Neuronal stem cell (in vitro differentiated cells): ENCODE measurements at regions not wholly inside any gene's neighbourhood (a gene's known extent, or its start where the extent isn't known, plus 50 kb on each side); places are given as distances from the start of the nearest gene placed in this dataset.

Source experiments
- DNase-seq: peaks from one replicate; pipeline ENCODE4 v3.0.0-alpha.2; 2013; ENCODE audit warnings: low spot score
- H2AFZ ChIP-seq: one replicate; pipeline ENCODE4 v1.6.1; 2013; ENCODE audit warnings: mild to moderate bottlenecking, low read length, inconsistent platforms
- H2AK5ac ChIP-seq: 2 replicates; pipeline ENCODE4 v1.6.1; 2013; ENCODE audit warnings: low read depth, mild to moderate bottlenecking, inconsistent platforms, low read length, moderate library complexity, mixed read lengths
- H2BK120ac ChIP-seq: 2 replicates; pipeline ENCODE4 v1.6.1; 2013; ENCODE audit warnings: low read depth, mild to moderate bottlenecking, inconsistent platforms, low read length, moderate library complexity, mixed read lengths
- H2BK12ac ChIP-seq: one replicate; pipeline ENCODE4 v1.6.1; 2013; ENCODE audit warnings: low read length, inconsistent platforms
- H2BK15ac ChIP-seq: 2 replicates; pipeline ENCODE4 v1.6.1; 2013; ENCODE audit warnings: mild to moderate bottlenecking, low read length, inconsistent platforms, mixed read lengths
- H2BK5ac ChIP-seq: one replicate; pipeline ENCODE4 v1.6.1; 2013; ENCODE audit warnings: inconsistent platforms, mild to moderate bottlenecking, low read length, moderate library complexity
- H3K14ac ChIP-seq: one replicate; pipeline ENCODE4 v1.6.1; 2013; ENCODE audit warnings: low read length, inconsistent platforms
- H3K18ac ChIP-seq: 2 replicates; pipeline ENCODE4 v1.6.1; 2013; ENCODE audit warnings: low read length, inconsistent platforms
- H3K23ac ChIP-seq: 2 replicates; pipeline ENCODE4 v1.6.1; 2013; ENCODE audit warnings: low read depth, mild to moderate bottlenecking, mixed read lengths, low read length, inconsistent platforms; ENCODE audit not compliant: poor library complexity
- H3K27ac ChIP-seq: replicated peaks from 3 replicates; pipeline ENCODE4 v1.5.1; 2013; ENCODE audit warnings: low read length, inconsistent platforms
- H3K27me3 ChIP-seq, 3 experiments: 2 replicates each; pipeline ENCODE4 v1.6.1; 2013; ENCODE audit warnings: low read length in 3 of 3, mild to moderate bottlenecking in 2 of 3, inconsistent platforms in 1 of 3, low read depth in 1 of 3, mixed read lengths in 1 of 3, moderate library complexity in 1 of 3; ENCODE audit not compliant: control insufficient read depth in 3 of 3, insufficient read depth in 3 of 3
- H3K36me3 ChIP-seq, 2 donors: replicated peaks in 1 of 2; 2 replicates each; pipeline ENCODE4 v1.6.1; 2013; ENCODE audit warnings: low read length in 2 of 2; ENCODE audit not compliant: control insufficient read depth in 2 of 2, insufficient read depth in 2 of 2
- H3K4ac ChIP-seq: 2 replicates; pipeline ENCODE4 v1.6.1; 2013; ENCODE audit warnings: inconsistent platforms, mild to moderate bottlenecking, low read length, moderate library complexity
- H3K4me1 ChIP-seq, 2 donors: 1 replicate in 1 of 2; 2 replicates in 1 of 2; pipeline ENCODE4 v1.6.1; 2013; ENCODE audit warnings: low read length in 2 of 2, low read depth in 1 of 2; ENCODE audit not compliant: control insufficient read depth in 2 of 2, insufficient read depth in 1 of 2
- H3K4me2 ChIP-seq: one replicate; pipeline ENCODE4 v1.6.1; 2013; ENCODE audit warnings: mild to moderate bottlenecking, low read length, inconsistent platforms; ENCODE audit not compliant: insufficient read depth, poor library complexity, severe bottlenecking
- H3K4me3 ChIP-seq, 2 donors: 2 replicates each; pipeline ENCODE4 v1.5.1; 2013; ENCODE audit warnings: low read length in 2 of 2, mild to moderate bottlenecking in 2 of 2, inconsistent platforms in 1 of 2, moderate library complexity in 1 of 2
- H3K79me1 ChIP-seq: one replicate; pipeline ENCODE4 v1.6.1; 2013; ENCODE audit warnings: low read depth, mild to moderate bottlenecking, inconsistent platforms, low read length, moderate library complexity
- H3K9ac ChIP-seq: one replicate; pipeline ENCODE4 v1.6.1; 2013; ENCODE audit warnings: mild to moderate bottlenecking, low read depth, low read length, inconsistent platforms; ENCODE audit not compliant: poor library complexity
- H3K9me3 ChIP-seq, 2 donors: replicated peaks in 1 of 2; 2 replicates each; pipeline versions ENCODE3 to v1.6.1; 2013; ENCODE audit warnings: low read length in 2 of 2, mild to moderate bottlenecking in 2 of 2, inconsistent platforms in 1 of 2, low read depth in 1 of 2, mixed read lengths in 1 of 2, moderate library complexity in 1 of 2; ENCODE audit not compliant: control insufficient read depth in 2 of 2, insufficient read depth in 1 of 2
- H4K8ac ChIP-seq: one replicate; pipeline ENCODE4 v1.6.1; 2013; ENCODE audit warnings: low read depth, mild to moderate bottlenecking, inconsistent platforms, low read length, moderate library complexity
- H4K91ac ChIP-seq: one replicate; pipeline ENCODE4 v1.6.1; 2013; ENCODE audit warnings: low read length, low read depth, mild to moderate bottlenecking, inconsistent platforms; ENCODE audit not compliant: poor library complexity
- WGBS, 2 donors: extraction: QIAGEN DNeasy Blood & Tissue Kit; methylation state at CpG; one replicate each; pipeline ENCODE4 v1.1.7; 2013; ENCODE audit warnings: missing lambda C conversion rate in 2 of 2, mixed read lengths in 1 of 2; ENCODE audit not compliant: insufficient read length in 2 of 2, insufficient replicate concordance in 1 of 2; ENCODE audit errors: extremely low coverage in 2 of 2; 5-methylcytosine and 5-hydroxymethylcytosine counted together

DNA sequence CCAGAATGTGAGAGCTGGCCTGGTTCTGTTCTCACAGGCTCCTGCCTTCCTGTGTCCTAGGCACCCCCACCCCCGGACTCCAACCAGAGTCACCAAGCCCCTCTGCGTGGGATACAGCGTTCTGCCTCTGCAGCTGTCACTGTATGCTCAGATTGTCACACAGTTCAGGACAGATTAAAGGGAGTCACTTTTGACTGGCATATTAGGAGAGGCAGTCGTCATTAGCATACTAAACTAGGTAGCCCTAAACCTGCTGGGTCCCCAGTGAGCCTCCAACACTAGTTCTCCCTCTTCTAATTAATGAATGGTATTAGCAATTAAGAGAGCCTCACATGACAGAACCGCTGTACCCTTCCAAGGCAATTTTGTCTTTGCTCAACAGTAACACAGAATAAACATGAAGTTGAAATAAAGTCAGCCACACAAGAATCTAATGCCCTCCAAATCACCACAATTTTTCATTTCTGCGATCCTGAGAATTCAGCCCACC, 340.2 kb downstream of the CMPK2 start:
- no peak overlapping the region for H3K14ac ChIP-seq
- H3K27me3 ChIP-seq, result no peaks in the 10 kb centered on the region
- WGBS, 2 donors, result no CpG with 5 or more reads among the region's 6 CpGs
- no peaks in the 10 kb centered on the region for H3K9me3 ChIP-seq
- no peak overlapping the region for H4K8ac ChIP-seq
- H3K18ac ChIP-seq, result peak overlapping the region; percentile 46
- no peak overlapping the region for H2BK120ac ChIP-seq
- peak overlapping the region; percentile 33 for H3K27ac ChIP-seq
- peaks cover 16 to 17% of the 10 kb centered on the region in 2 donors for H3K4me1 ChIP-seq
- H3K4me3 ChIP-seq, result no peak overlapping the region
- no peak overlapping the region for H3K4me2 ChIP-seq
- no peak overlapping the region for H3K9ac ChIP-seq
- no peak overlapping the region for H3K23ac ChIP-seq
- H3K36me3 ChIP-seq, result no peaks in the 10 kb centered on the region
- no peak overlapping the region for H2BK12ac ChIP-seq
- DNase-seq, result no peak
- no peak overlapping the region for H2BK15ac ChIP-seq
- no peak overlapping the region for H2AK5ac ChIP-seq
- H2AFZ ChIP-seq, result no peak overlapping the region
- no peak overlapping the region for H4K91ac ChIP-seq
- H2BK5ac ChIP-seq, result no peak overlapping the region
- H3K79me1 ChIP-seq, result no peaks in the 10 kb centered on the region
- no peak overlapping the region for H3K4ac ChIP-seq

GRCh38 chr2:6526093-6526824, 339.4 kb downstream of the CMPK2 start:
- H2BK15ac ChIP-seq, result no peak overlapping the region
- no peak overlapping the region for H2BK12ac ChIP-seq
- H2BK120ac ChIP-seq, result no peak overlapping the region
- no peak overlapping the region for H3K4me2 ChIP-seq
- no peak overlapping the region for H3K14ac ChIP-seq
- no CpG with 5 or more reads among the region's 6 CpGs for WGBS, 2 donors
- peak; percentile 49 for DNase-seq
- no peak overlapping the region for H2BK5ac ChIP-seq
- H3K23ac ChIP-seq, result no peak overlapping the region
- no peak overlapping the region for H3K18ac ChIP-seq
- no peaks in the 10 kb centered on the region for H3K9me3 ChIP-seq
- H3K9ac ChIP-seq, result no peak overlapping the region
- H3K4me1 ChIP-seq, result peaks cover 16 to 17% of the 10 kb centered on the region in 2 donors
- peak overlapping the region; percentile 33 for H3K27ac ChIP-seq
- no peaks in the 10 kb centered on the region for H3K36me3 ChIP-seq
- no peak overlapping the region for H3K4ac ChIP-seq
- H2AK5ac ChIP-seq, result no peak overlapping the region
- no peak overlapping the region for H3K4me3 ChIP-seq
- no peaks in the 10 kb centered on the region for H3K27me3 ChIP-seq
- H2AFZ ChIP-seq, result no peak overlapping the region
- H4K91ac ChIP-seq, result no peak overlapping the region
- H3K79me1 ChIP-seq, result no peaks in the 10 kb centered on the region
- no peak overlapping the region for H4K8ac ChIP-seq

DNA sequence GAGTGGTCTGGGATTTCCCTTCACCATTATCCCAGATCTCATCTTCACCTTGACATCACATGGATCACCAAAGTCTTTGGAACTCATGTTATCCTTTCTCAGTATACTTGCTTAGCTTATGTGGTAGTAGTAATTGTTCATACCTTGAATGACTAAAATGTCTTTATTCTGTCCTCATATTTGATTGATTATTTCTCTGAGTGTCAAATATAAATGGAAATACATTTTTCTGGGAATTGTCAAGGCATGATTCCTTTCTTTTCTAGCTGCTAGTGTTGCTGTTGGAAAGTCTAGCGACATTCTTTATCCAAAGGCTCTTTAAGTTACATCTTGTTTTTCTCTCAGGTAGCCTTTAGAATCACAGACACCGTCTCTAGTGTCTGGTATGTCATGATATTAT, 334.4 kb downstream of the CMPK2 start:
- Histone ChIP-seq H2AK5ac (no peak overlapping the region), H2AFZ (no peak overlapping the region), H2BK15ac (no peak overlapping the region), H2BK120ac (no peak overlapping the region), H3K4me3 (no peak overlapping the region), H4K8ac (no peak overlapping the region), H3K27ac (no peak overlapping the region), H2BK5ac (no peak overlapping the region), H3K27me3 (no peaks in the 10 kb centered on the region), H3K4me2 (no peak overlapping the region), H2BK12ac (no peak overlapping the region), H3K23ac (no peak overlapping the region), H3K4ac (no peak overlapping the region), H3K9ac (no peak overlapping the region), H3K79me1 (no peaks in the 10 kb centered on the region), H3K4me1 (peaks cover 0 to 5% of the 10 kb centered on the region in 2 donors), H3K36me3 (no peaks in the 10 kb centered on the region), H3K14ac (no peak overlapping the region), H4K91ac (no peak overlapping the region), H3K18ac (no peak overlapping the region), H3K9me3 (no peaks in the 10 kb centered on the region)
- DNase-seq, result no peak
- no CpG with 5 or more reads among the region's 2 CpGs for WGBS, 2 donors

GRCh38 chr2:6535572-6535971, 330.1 kb downstream of the CMPK2 start:
- no CpG with 5 or more reads among the region's 10 CpGs for WGBS, 2 donors
- Histone ChIP-seq H2BK120ac (no peak overlapping the region), H2BK12ac (no peak overlapping the region), H3K18ac (no peak overlapping the region), H3K23ac (no peak overlapping the region), H3K9ac (no peak overlapping the region), H4K91ac (no peak overlapping the region), H3K4ac (no peak overlapping the region), H4K8ac (no peak overlapping the region), H3K27ac (no peak overlapping the region), H3K79me1 (no peaks in the 10 kb centered on the region), H2BK15ac (no peak overlapping the region), H3K9me3 (no peaks in the 10 kb centered on the region), H3K4me1 (peaks cover 0 to 5% of the 10 kb centered on the region in 2 donors), H2AK5ac (no peak overlapping the region), H2BK5ac (no peak overlapping the region), H3K4me3 (no peak overlapping the region), H3K36me3 (no peaks in the 10 kb centered on the region), H2AFZ (peak overlapping the region; percentile 7), H3K27me3 (no peaks in the 10 kb centered on the region), H3K14ac (no peak overlapping the region), H3K4me2 (peak overlapping the region; percentile 19)
- DNase-seq, result peak; percentile 30
